WTC11 (cell line): ENCODE measurements at regions not wholly inside any gene's neighbourhood (a gene's known extent, or its start where the extent isn't known, plus 50 kb on each side); places are given as distances from the start of the nearest gene placed in this dataset.

ENCODE experiments used
- ATAC-seq: fragments of 200-7000 bp; cut with Tn5 transposase; 2 replicates; pipeline ENCODE4 v1.10.0; 2021; ENCODE audit warnings: mild to moderate bottlenecking, moderate library complexity
- CTCF ChIA-PET: fragments of 300-600 bp; sonication (Branson Sonifier 250); formaldehyde crosslinking; loops from one replicate; lab custom pipeline; 2021; ENCODE audit warnings: antibody characterized with exemption; lab: Charles Lee
- POLR2A ChIA-PET: fragments of 350-600 bp; sonication (Branson Sonifier 250); formaldehyde crosslinking; loops from one replicate; lab custom pipeline; 2021; ENCODE audit warnings: antibody characterized with exemption; lab: Charles Lee
- DNase-seq: peaks from one replicate; pipeline ENCODE4 v3.0.0; 2021; ENCODE audit warnings: low spot score
- H3K27ac Mint-ChIP-seq: 2 replicates; pipeline ENCODE4 v1.8.0; 2021; ENCODE audit warnings: mixed read lengths
- H3K27me3 Mint-ChIP-seq: 2 replicates; pipeline ENCODE4 v1.8.0; 2021; ENCODE audit warnings: low read depth, mild to moderate bottlenecking, moderate library complexity, mixed read lengths
- H3K36me3 Mint-ChIP-seq: 2 replicates; pipeline ENCODE4 v1.8.0; 2021; ENCODE audit warnings: mixed read lengths
- H3K4me1 Mint-ChIP-seq: 2 replicates; pipeline ENCODE4 v1.8.0; 2022; ENCODE audit warnings: mixed read lengths
- H3K4me3 Mint-ChIP-seq: 2 replicates; pipeline ENCODE4 v1.8.0; 2021; ENCODE audit warnings: mild to moderate bottlenecking, moderate library complexity, mixed read lengths
- H3K9me3 Mint-ChIP-seq: 2 replicates; pipeline ENCODE4 v1.8.0; 2021; ENCODE audit warnings: mixed read lengths
- CBFB ChIP-seq: sonication (generic); formaldehyde crosslinking; IDR thresholded peaks from 2 replicates; pipeline ENCODE4 v1.8.1; 2022; ENCODE audit warnings: mild to moderate bottlenecking, low read depth, missing genetic modification reagents
- ELF4 ChIP-seq: sonication (generic); formaldehyde crosslinking; IDR thresholded peaks from 2 replicates; pipeline ENCODE4 v1.8.1; 2022; ENCODE audit warnings: low read depth, mild to moderate bottlenecking, moderate library complexity, missing genetic modification reagents
- EMX1 ChIP-seq: fragments of 250-450 bp; sonication (Bioruptor Pico); IDR thresholded peaks from 2 replicates; pipeline ENCODE4 v1.8.0; 2021; ENCODE audit warnings: mild to moderate bottlenecking
- FOXK1 ChIP-seq: sonication (generic); formaldehyde crosslinking; IDR thresholded peaks from 2 replicates; pipeline ENCODE4 v1.8.0; 2022; ENCODE audit warnings: mild to moderate bottlenecking, moderate library complexity, missing genetic modification reagents
- GTF2I ChIP-seq: fragments of 250-450 bp; sonication (Bioruptor Pico); conservative IDR thresholded peaks from 2 replicates; pipeline ENCODE4 v1.4.0; 2021; ENCODE audit warnings: mild to moderate bottlenecking
- JUN ChIP-seq: sonication (generic); formaldehyde crosslinking; IDR thresholded peaks from 2 replicates; pipeline ENCODE4 v1.8.0; 2023; ENCODE audit warnings: mild to moderate bottlenecking, missing genetic modification reagents
- OVOL2 ChIP-seq: fragments of 250-450 bp; sonication (Bioruptor Pico); IDR thresholded peaks from 2 replicates; pipeline ENCODE4 v1.9.0; 2021; ENCODE audit warnings: mild to moderate bottlenecking, borderline replicate concordance
- RELA ChIP-seq: sonication (generic); formaldehyde crosslinking; IDR thresholded peaks from 2 replicates; pipeline ENCODE4 v1.8.1; 2022; ENCODE audit warnings: missing genetic modification reagents, mild to moderate bottlenecking, borderline replicate concordance
- SP1 ChIP-seq: sonication (generic); formaldehyde crosslinking; conservative IDR thresholded peaks from 2 replicates; pipeline ENCODE4 v1.8.1; 2022; ENCODE audit warnings: missing genetic modification reagents
- TEAD1 ChIP-seq: sonication (generic); formaldehyde crosslinking; IDR thresholded peaks from 2 replicates; pipeline ENCODE4 v1.8.0; 2022; ENCODE audit warnings: mild to moderate bottlenecking, missing genetic modification reagents
- ZNF317 ChIP-seq: sonication (generic); formaldehyde crosslinking; IDR thresholded peaks from 2 replicates; pipeline ENCODE4 v1.8.1; 2023; ENCODE audit warnings: low read depth, mild to moderate bottlenecking, moderate library complexity, missing genetic modification reagents, borderline replicate concordance
- ZNF423 ChIP-seq: fragments of 250-450 bp; sonication (Bioruptor Pico); IDR thresholded peaks from 2 replicates; pipeline ENCODE4 v2.1.2; 2022; ENCODE audit warnings: mild to moderate bottlenecking, moderate library complexity
- ZNF671 ChIP-seq: fragments of 250-450 bp; sonication (Bioruptor Pico); IDR thresholded peaks from 2 replicates; pipeline ENCODE4 v1.8.0; 2021; ENCODE audit warnings: mild to moderate bottlenecking
- TF ChIP-seq, protein P1 (sequence below): sonication (generic); formaldehyde crosslinking; IDR thresholded peaks from 2 replicates; pipeline ENCODE4 v1.8.0; 2022; ENCODE audit warnings: mild to moderate bottlenecking, missing genetic modification reagents
- TF ChIP-seq, protein P2 (sequence below): sonication (generic); formaldehyde crosslinking; IDR thresholded peaks from 2 replicates; pipeline ENCODE4 v1.8.1; 2023; ENCODE audit warnings: mild to moderate bottlenecking, missing genetic modification reagents
- TF ChIP-seq, protein P3 (sequence below): fragments of 250-450 bp; sonication (Bioruptor Pico); IDR thresholded peaks from 2 replicates; pipeline ENCODE4 v1.8.0; 2021; ENCODE audit warnings: mild to moderate bottlenecking
- TF ChIP-seq, protein P4 (sequence below): fragments of 250-450 bp; sonication (Bioruptor Pico); IDR thresholded peaks from 2 replicates; pipeline ENCODE4 v1.9.0; 2021; ENCODE audit warnings: mild to moderate bottlenecking
- TF ChIP-seq, protein P5 (sequence below): sonication (generic); formaldehyde crosslinking; IDR thresholded peaks from 2 replicates; pipeline ENCODE4 v1.8.0; 2022; ENCODE audit warnings: mild to moderate bottlenecking, missing genetic modification reagents
- TF ChIP-seq, protein P6 (sequence below): sonication (generic); formaldehyde crosslinking; IDR thresholded peaks from 2 replicates; pipeline ENCODE4 v1.8.0; 2022; ENCODE audit warnings: missing genetic modification reagents

DNA sequence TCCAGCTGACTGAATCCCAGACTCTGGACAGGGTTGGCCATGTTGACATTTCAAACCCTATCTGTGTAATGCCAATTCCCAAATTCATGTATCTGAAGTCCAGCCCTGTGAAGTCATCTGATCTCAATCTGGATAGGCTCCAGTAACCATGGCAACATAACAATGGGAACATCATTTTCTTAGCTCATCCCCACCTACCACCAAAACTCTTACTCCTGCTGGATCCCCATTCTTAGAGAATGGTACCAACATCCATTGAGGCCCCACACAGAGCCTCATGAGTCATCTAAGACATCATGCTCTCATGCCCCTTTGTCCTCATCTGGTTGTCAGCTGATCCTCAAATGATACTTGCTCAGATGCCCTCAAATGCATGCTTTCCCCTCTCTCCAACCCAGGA, 58.9 kb upstream of the TEX51 start:
- POLR2A ChIA-PET: no interaction called here
- Mint-ChIP-seq H3K4me1 (no peaks in the 10 kb centered on the region), H3K4me3 (no peak overlapping the region), H3K27me3 (peaks cover 6% of the 10 kb centered on the region; the same call in 1 of the 2 replicates), H3K36me3 (no peaks in the 10 kb centered on the region), H3K27ac (no peak overlapping the region), H3K9me3 (no peaks in the 10 kb centered on the region)
- ATAC-seq: no peak
- TF ChIP-seq, protein P1, sequence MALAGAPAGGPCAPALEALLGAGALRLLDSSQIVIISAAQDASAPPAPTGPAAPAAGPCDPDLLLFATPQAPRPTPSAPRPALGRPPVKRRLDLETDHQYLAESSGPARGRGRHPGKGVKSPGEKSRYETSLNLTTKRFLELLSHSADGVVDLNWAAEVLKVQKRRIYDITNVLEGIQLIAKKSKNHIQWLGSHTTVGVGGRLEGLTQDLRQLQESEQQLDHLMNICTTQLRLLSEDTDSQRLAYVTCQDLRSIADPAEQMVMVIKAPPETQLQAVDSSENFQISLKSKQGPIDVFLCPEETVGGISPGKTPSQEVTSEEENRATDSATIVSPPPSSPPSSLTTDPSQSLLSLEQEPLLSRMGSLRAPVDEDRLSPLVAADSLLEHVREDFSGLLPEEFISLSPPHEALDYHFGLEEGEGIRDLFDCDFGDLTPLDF (CRISPR knock-in tag): no peak
- no peak for TF ChIP-seq FOXK1 (CRISPR knock-in tag)
- TF ChIP-seq, protein P2, sequence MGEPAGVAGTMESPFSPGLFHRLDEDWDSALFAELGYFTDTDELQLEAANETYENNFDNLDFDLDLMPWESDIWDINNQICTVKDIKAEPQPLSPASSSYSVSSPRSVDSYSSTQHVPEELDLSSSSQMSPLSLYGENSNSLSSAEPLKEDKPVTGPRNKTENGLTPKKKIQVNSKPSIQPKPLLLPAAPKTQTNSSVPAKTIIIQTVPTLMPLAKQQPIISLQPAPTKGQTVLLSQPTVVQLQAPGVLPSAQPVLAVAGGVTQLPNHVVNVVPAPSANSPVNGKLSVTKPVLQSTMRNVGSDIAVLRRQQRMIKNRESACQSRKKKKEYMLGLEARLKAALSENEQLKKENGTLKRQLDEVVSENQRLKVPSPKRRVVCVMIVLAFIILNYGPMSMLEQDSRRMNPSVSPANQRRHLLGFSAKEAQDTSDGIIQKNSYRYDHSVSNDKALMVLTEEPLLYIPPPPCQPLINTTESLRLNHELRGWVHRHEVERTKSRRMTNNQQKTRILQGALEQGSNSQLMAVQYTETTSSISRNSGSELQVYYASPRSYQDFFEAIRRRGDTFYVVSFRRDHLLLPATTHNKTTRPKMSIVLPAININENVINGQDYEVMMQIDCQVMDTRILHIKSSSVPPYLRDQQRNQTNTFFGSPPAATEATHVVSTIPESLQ (CRISPR knock-in tag): no peak
- TF ChIP-seq JUN: no peak
- TF ChIP-seq RELA (CRISPR knock-in tag): no peak
- TF ChIP-seq ZNF423 (CRISPR knock-in tag): no peak
- TF ChIP-seq OVOL2 (CRISPR knock-in tag): no peak
- TF ChIP-seq TEAD1: no peak
- no peak for TF ChIP-seq ZNF671 (CRISPR knock-in tag)
- TF ChIP-seq, protein P3, sequence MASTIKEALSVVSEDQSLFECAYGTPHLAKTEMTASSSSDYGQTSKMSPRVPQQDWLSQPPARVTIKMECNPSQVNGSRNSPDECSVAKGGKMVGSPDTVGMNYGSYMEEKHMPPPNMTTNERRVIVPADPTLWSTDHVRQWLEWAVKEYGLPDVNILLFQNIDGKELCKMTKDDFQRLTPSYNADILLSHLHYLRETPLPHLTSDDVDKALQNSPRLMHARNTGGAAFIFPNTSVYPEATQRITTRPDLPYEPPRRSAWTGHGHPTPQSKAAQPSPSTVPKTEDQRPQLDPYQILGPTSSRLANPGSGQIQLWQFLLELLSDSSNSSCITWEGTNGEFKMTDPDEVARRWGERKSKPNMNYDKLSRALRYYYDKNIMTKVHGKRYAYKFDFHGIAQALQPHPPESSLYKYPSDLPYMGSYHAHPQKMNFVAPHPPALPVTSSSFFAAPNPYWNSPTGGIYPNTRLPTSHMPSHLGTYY: no peak
- CTCF ChIA-PET: interaction anchor here (0.9 kb wide), 1 partner anchor 47 kb away, joined by 3 read pairs; no protein-coding TSS in a partner anchor
- DNase-seq: no peak

DNA sequence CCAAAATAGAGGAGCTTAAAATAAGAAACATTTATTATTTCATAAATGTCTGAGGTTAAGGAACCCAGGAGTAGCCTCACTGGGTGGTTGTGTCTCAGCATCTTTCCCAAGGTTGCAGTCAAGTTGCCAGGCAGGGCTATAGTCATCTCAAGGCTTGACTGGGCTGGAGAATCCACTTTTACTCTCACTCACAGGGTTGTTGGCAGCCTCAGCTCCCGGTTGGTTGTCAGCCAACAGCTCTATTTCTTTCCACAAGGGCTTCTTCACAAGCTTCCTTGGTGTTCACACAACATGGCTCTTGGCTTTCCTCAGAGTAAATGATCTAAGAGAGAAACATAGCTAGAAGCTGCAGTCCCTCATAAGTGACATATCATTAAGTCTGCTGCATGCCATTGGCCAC, 55.6 kb upstream of the TEX51 start:
- no peaks in the 10 kb centered on the region for H3K4me1 Mint-ChIP-seq
- ATAC-seq (no peak), DNase-seq (no peak)
- H3K27me3 Mint-ChIP-seq: peaks cover 6% of the 10 kb centered on the region; the same call in 1 of the 2 replicates
- no peak overlapping the region for H3K4me3 Mint-ChIP-seq
- no peaks in the 10 kb centered on the region for H3K36me3 Mint-ChIP-seq
- ChIA-PET POLR2A (no interaction called here), CTCF (no interaction called here)
- H3K9me3 Mint-ChIP-seq: no peaks in the 10 kb centered on the region
- H3K27ac Mint-ChIP-seq: no peak overlapping the region
- TF ChIP-seq, protein P1 (CRISPR knock-in tag): no peak
- no peak for TF ChIP-seq ELF4 (CRISPR knock-in tag)
- no peak for TF ChIP-seq CBFB
- TF ChIP-seq ZNF317 (CRISPR knock-in tag): no peak
- TF ChIP-seq, protein P4, sequence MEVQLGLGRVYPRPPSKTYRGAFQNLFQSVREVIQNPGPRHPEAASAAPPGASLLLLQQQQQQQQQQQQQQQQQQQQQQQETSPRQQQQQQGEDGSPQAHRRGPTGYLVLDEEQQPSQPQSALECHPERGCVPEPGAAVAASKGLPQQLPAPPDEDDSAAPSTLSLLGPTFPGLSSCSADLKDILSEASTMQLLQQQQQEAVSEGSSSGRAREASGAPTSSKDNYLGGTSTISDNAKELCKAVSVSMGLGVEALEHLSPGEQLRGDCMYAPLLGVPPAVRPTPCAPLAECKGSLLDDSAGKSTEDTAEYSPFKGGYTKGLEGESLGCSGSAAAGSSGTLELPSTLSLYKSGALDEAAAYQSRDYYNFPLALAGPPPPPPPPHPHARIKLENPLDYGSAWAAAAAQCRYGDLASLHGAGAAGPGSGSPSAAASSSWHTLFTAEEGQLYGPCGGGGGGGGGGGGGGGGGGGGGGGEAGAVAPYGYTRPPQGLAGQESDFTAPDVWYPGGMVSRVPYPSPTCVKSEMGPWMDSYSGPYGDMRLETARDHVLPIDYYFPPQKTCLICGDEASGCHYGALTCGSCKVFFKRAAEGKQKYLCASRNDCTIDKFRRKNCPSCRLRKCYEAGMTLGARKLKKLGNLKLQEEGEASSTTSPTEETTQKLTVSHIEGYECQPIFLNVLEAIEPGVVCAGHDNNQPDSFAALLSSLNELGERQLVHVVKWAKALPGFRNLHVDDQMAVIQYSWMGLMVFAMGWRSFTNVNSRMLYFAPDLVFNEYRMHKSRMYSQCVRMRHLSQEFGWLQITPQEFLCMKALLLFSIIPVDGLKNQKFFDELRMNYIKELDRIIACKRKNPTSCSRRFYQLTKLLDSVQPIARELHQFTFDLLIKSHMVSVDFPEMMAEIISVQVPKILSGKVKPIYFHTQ (CRISPR knock-in tag): no peak
- no peak for TF ChIP-seq GTF2I (CRISPR knock-in tag)
- TF ChIP-seq, protein P5, sequence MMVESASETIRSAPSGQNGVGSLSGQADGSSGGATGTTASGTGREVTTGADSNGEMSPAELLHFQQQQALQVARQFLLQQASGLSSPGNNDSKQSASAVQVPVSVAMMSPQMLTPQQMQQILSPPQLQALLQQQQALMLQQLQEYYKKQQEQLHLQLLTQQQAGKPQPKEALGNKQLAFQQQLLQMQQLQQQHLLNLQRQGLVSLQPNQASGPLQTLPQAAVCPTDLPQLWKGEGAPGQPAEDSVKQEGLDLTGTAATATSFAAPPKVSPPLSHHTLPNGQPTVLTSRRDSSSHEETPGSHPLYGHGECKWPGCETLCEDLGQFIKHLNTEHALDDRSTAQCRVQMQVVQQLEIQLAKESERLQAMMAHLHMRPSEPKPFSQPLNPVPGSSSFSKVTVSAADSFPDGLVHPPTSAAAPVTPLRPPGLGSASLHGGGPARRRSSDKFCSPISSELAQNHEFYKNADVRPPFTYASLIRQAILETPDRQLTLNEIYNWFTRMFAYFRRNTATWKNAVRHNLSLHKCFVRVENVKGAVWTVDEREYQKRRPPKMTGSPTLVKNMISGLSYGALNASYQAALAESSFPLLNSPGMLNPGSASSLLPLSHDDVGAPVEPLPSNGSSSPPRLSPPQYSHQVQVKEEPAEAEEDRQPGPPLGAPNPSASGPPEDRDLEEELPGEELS: no peak
- TF ChIP-seq, protein P6, sequence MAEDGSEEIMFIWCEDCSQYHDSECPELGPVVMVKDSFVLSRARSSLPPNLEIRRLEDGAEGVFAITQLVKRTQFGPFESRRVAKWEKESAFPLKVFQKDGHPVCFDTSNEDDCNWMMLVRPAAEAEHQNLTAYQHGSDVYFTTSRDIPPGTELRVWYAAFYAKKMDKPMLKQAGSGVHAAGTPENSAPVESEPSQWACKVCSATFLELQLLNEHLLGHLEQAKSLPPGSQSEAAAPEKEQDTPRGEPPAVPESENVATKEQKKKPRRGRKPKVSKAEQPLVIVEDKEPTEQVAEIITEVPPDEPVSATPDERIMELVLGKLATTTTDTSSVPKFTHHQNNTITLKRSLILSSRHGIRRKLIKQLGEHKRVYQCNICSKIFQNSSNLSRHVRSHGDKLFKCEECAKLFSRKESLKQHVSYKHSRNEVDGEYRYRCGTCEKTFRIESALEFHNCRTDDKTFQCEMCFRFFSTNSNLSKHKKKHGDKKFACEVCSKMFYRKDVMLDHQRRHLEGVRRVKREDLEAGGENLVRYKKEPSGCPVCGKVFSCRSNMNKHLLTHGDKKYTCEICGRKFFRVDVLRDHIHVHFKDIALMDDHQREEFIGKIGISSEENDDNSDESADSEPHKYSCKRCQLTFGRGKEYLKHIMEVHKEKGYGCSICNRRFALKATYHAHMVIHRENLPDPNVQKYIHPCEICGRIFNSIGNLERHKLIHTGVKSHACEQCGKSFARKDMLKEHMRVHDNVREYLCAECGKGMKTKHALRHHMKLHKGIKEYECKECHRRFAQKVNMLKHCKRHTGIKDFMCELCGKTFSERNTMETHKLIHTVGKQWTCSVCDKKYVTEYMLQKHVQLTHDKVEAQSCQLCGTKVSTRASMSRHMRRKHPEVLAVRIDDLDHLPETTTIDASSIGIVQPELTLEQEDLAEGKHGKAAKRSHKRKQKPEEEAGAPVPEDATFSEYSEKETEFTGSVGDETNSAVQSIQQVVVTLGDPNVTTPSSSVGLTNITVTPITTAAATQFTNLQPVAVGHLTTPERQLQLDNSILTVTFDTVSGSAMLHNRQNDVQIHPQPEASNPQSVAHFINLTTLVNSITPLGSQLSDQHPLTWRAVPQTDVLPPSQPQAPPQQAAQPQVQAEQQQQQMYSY (CRISPR knock-in tag): no peak
- no peak for TF ChIP-seq EMX1 (CRISPR knock-in tag)
- TF ChIP-seq, protein P2 (CRISPR knock-in tag): no peak
- TF ChIP-seq SP1 (CRISPR knock-in tag): no peak
- no peak for TF ChIP-seq OVOL2 (CRISPR knock-in tag)
